ENCODE measurements at regions not wholly inside any gene's neighbourhood (a gene's known extent, or its start where the extent isn't known, plus 50 kb on each side); places are given as distances from the start of the nearest gene placed in this dataset.

DNA sequence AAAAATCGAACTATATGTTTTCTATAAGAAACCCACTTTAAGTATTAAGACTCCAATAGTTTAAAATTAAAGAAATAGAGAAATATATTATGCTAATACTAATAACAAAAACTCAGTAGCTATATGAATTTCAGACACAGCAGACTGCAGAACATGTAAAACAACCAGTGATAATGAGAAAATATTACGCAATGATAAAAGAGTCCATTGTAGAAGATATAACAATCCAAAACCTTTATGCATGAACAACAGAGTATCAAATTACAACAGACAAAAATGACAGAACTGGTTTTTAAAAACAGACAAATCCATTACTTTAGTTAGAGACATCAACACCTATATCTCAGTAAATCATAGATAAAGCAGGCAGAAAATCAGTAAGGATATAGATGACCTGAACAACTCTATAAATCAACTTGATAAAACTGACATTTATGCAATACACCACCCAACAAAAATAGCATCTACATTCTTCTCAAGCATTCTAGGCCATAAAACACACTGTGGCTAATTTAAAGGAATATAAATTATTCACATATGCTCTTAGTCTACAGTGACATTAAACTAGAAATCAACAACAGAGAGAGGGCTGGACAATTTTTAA is 669.5 kb upstream of the GHITM start:
- TF ChIP-seq, protein P1, sequence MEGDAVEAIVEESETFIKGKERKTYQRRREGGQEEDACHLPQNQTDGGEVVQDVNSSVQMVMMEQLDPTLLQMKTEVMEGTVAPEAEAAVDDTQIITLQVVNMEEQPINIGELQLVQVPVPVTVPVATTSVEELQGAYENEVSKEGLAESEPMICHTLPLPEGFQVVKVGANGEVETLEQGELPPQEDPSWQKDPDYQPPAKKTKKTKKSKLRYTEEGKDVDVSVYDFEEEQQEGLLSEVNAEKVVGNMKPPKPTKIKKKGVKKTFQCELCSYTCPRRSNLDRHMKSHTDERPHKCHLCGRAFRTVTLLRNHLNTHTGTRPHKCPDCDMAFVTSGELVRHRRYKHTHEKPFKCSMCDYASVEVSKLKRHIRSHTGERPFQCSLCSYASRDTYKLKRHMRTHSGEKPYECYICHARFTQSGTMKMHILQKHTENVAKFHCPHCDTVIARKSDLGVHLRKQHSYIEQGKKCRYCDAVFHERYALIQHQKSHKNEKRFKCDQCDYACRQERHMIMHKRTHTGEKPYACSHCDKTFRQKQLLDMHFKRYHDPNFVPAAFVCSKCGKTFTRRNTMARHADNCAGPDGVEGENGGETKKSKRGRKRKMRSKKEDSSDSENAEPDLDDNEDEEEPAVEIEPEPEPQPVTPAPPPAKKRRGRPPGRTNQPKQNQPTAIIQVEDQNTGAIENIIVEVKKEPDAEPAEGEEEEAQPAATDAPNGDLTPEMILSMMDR (IDR thresholded peaks at IDR 0.05): no peak
- H3K9me3 ChIP-seq: peaks cover 0 to 4% of the 10 kb centered on the region in 2 donors
- no peak overlapping the region for H3K27ac ChIP-seq
- H3K36me3 ChIP-seq: no peaks in the 10 kb centered on the region
- DNase-seq (ENCODE audit: low spot score): no peak
- no peaks in the 10 kb centered on the region for H3K4me1 ChIP-seq
- H3K4me3 ChIP-seq: no peak overlapping the region
- H3K27me3 ChIP-seq: no peaks in the 10 kb centered on the region

DNA sequence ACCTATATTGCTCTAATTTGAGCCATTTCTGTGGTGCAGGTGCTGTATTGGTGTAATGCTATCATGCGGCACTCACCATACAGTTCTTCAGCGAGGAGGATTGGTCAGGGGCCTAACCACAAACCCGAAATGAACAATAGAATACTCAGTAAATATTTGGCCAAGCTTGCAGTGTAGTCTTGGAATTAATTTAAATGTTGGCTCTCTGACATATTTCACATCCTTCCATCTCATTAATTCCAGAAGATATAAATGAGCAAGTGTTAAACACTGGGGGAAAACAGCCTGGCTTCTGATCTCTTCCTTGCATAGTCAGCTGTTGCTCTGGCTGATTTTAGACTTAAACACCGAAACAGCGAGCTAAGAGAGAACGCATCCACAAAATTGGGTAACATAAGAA is 663.1 kb upstream of the GHITM start:
- no peak overlapping the region for H3K4me3 ChIP-seq
- DNase-seq (ENCODE audit: low spot score): no peak
- no peak overlapping the region for H3K27ac ChIP-seq
- TF ChIP-seq, protein P1 (IDR thresholded peaks at IDR 0.05): no peak
- no peaks in the 10 kb centered on the region for H3K27me3 ChIP-seq
- no peaks in the 10 kb centered on the region for H3K9me3 ChIP-seq
- H3K4me1 ChIP-seq: no peaks in the 10 kb centered on the region
- H3K36me3 ChIP-seq: no peaks in the 10 kb centered on the region

DNA sequence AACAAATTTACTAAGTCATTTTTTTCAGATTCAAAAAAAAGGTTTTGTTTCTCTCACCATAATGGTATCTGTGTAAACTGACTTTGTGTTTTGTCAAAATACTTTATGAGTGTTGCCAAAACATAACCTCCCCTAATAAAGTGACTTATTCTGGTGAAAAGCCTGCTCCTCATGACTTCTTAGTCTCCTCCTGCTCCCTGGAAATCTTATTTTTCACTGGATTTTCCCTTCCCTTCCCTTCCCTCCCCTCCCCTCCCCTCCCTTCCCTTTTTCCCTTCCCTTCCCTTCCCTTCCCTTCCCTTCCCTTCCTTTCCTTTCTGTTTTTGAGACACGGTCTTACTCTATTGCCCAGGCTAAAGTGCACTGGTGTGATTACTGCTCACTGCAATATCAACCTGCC is 650.1 kb upstream of the GHITM start:
- no peak for DNase-seq (ENCODE audit: low spot score)
- H3K36me3 ChIP-seq: no peaks in the 10 kb centered on the region

DNA sequence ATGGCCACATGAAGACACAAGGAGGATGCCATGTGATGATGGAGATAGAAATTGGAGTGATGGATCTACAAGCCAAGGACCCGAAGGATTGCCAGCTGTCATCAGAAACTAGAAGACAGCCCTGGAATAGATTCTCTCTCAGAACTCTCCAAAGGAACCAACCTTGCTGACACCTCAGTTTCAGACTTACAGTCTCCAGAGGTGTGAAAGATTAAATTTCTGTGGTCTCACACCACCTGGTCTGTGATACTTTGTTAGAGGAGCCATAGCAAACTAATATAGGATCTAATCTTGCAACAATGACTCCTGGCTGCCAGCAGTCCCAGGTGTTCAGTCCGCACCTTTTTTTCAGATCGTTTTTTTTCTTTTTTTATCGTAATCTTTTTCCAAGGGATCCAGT is 647.3 kb upstream of the GHITM start:
- no peak for DNase-seq (ENCODE audit: low spot score)
- Histone ChIP-seq H3K4me3 (no peak overlapping the region), H3K36me3 (no peaks in the 10 kb centered on the region), H3K9me3 (no peaks in the 10 kb centered on the region), H3K27me3 (no peaks in the 10 kb centered on the region), H3K27ac (no peak overlapping the region), H3K4me1 (no peaks in the 10 kb centered on the region)
- TF ChIP-seq, protein P1 (IDR thresholded peaks at IDR 0.05): no peak

More for the DNA sequence above, 650.1 kb upstream of the GHITM start:
- Histone ChIP-seq H3K27me3 (no peaks in the 10 kb centered on the region), H3K9me3 (no peaks in the 10 kb centered on the region), H3K4me1 (no peaks in the 10 kb centered on the region), H3K27ac (no peak overlapping the region), H3K4me3 (no peak overlapping the region)
- TF ChIP-seq, protein P1 (IDR thresholded peaks at IDR 0.05): no peak

DNA sequence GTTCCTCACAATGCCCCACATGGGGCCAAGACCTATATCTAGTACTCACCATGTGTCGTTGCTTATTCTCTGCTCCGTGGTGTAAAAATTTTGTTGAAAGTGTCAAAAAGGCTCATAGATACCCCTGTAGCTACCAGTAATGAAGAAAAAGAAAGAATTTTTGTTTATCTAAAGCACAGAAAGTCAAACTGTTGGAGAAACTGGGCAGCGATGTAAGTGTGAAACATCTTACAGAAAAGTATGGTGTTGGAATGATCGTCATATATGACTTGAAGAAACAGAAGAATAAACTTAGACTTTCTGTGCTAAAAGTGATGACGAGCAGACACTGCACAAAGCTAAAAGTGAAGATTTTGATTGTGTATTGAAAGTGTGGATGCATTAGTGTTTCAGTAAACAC is 626.6 kb upstream of the GHITM start:
- Histone ChIP-seq H3K36me3 (no peaks in the 10 kb centered on the region), H3K4me3 (no peak overlapping the region)
- DNase-seq (ENCODE audit: low spot score): no peak

More for the DNA sequence above, 626.6 kb upstream of the GHITM start:
- TF ChIP-seq, protein P1 (IDR thresholded peaks at IDR 0.05): no peak
- no peaks in the 10 kb centered on the region for H3K9me3 ChIP-seq
- H3K4me1 ChIP-seq: no peaks in the 10 kb centered on the region
- H3K27me3 ChIP-seq: no peaks in the 10 kb centered on the region
- no peak overlapping the region for H3K27ac ChIP-seq
